22Rv1 (cell line): ENCODE measurements at regions not wholly inside any gene's neighbourhood (a gene's known extent, or its start where the extent isn't known, plus 50 kb on each side); places are given as distances from the start of the nearest gene placed in this dataset.

Experiments used
- ZFX ChIP-seq: fragments of 450-650 bp; IDR thresholded peaks from 2 replicates; pipeline ENCODE4 v1.6.1; 2017; ENCODE audit warnings: antibody characterized with exemption, borderline replicate concordance
- TF ChIP-seq, protein P1 (sequence below): fragments of 450-650 bp; IDR thresholded peaks from 2 replicates; pipeline ENCODE4 v1.5.1; 2017; ENCODE audit warnings: mild to moderate bottlenecking

DNA sequence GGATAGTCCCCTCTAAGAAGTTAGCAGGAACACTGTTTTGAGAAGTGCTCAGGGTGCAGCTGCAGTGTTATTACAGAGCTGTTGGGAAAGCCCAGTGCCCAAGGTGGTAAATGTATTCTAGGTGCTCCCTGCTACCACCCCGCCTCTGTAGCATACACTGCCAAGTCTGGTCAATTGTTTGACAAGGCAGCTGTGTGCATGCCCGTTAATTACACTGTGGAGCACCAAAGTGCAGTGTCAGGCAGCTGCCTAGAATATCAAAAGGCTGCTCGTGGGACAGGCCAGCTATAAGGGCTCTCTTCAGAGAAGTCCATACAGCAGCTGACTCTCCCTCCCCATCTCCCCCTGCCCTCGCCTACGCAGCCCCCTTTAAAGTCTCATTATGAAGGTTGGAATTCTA lies 99.9 kb upstream of the KLHL13 start:
- TF ChIP-seq, protein P1, sequence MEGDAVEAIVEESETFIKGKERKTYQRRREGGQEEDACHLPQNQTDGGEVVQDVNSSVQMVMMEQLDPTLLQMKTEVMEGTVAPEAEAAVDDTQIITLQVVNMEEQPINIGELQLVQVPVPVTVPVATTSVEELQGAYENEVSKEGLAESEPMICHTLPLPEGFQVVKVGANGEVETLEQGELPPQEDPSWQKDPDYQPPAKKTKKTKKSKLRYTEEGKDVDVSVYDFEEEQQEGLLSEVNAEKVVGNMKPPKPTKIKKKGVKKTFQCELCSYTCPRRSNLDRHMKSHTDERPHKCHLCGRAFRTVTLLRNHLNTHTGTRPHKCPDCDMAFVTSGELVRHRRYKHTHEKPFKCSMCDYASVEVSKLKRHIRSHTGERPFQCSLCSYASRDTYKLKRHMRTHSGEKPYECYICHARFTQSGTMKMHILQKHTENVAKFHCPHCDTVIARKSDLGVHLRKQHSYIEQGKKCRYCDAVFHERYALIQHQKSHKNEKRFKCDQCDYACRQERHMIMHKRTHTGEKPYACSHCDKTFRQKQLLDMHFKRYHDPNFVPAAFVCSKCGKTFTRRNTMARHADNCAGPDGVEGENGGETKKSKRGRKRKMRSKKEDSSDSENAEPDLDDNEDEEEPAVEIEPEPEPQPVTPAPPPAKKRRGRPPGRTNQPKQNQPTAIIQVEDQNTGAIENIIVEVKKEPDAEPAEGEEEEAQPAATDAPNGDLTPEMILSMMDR, result no peak
- no peak for TF ChIP-seq ZFX
